ENCODE measurements at regions not wholly inside any gene's neighbourhood (a gene's known extent, or its start where the extent isn't known, plus 50 kb on each side); places are given as distances from the start of the nearest gene placed in this dataset.

DNA sequence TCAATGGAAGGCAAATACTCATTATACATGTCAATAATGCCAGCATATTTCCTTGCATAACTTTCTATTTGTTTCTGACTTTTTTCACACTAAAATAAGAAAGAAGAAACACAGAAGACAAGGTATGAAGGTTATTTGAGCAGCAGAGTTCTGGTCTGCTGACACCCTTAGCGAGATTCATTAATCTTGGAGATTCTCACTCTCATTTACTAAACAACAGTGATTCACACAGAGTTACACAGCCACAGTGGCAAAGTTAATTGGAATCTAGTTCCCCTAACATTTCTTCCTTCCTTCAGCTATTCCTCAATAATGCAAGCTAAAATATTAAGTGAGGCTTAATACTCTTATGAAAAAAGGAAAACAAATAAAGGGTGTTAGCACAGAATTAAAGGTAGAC is 1044.0 kb downstream of the IGSF11 start:
- ATAC-seq (no peak), DNase-seq (no peak)
- CTCF ChIA-PET, result no interaction called here
- Mint-ChIP-seq H3K27me3 (no peaks in the 10 kb centered on the region), H3K36me3 (no peaks in the 10 kb centered on the region), H3K9me3 (peaks cover 0 to 5% (median 0%) of the 10 kb centered on the region in 11 donors), H3K4me1 (no peaks in the 10 kb centered on the region), H3K27ac (no peak overlapping the region), H3K4me3 (no peak overlapping the region)
- POLR2A ChIA-PET, result no interaction called here
- intact Hi-C loops (cut with micrococcal nuclease), result no loop called here
- no peaks in the 10 kb centered on the region for H3K36me3 ChIP-seq (ENCODE audit: control insufficient read depth in 2 of 3, insufficient read depth in 3 of 3, low read length in 3 of 3)
- H3K27ac ChIP-seq (ENCODE audit: low read depth, low read length), result no peak overlapping the region
- H3K27me3 ChIP-seq (ENCODE audit: control insufficient read depth in 2 of 2, insufficient read depth in 2 of 2, low read length in 2 of 2), result no peaks in the 10 kb centered on the region
- no peaks in the 10 kb centered on the region for H3K4me1 ChIP-seq (ENCODE audit: control insufficient read depth in 2 of 2, insufficient read depth in 2 of 2, low read length in 2 of 2)
- H3K9me3 ChIP-seq (ENCODE audit: control insufficient read depth in 2 of 3, low read length in 3 of 3), result no peaks in the 10 kb centered on the region
- H3K4me3 ChIP-seq (ENCODE audit: low read length), result no peak overlapping the region

DNA sequence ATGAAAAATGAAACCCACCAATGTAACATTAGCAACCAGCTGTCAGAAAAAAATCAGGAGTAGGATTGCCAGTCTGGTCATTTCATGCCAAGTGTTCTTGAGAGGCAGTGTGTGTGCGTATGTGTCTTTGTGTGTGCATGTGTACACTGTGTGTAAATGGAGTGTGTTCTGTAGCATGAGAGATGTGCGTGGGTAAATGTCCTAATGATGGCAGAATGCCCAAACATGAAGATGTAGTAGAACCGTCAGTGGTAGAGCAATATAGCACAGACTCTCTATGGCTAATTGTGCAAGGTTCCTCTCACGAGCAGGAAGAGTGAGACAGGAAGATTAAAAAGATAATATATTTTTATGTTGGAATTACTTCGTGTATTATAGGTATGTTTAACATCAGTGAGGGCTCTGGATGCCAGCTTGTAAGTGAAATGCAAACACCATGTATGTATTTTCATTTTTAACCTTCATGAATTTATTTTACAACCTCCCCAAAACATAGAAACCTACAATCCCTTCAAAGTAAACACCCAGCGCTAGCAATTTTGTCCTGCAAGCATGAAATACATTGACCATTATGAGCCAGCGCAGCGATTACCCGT is 1038.7 kb downstream of the IGSF11 start:
- ATAC-seq, result no peak
- Mint-ChIP-seq H3K27ac (no peak overlapping the region), H3K9me3 (peaks cover 0 to 7% (median 0%) of the 10 kb centered on the region in 11 donors), H3K4me3 (no peak overlapping the region), H3K36me3 (no peaks in the 10 kb centered on the region), H3K27me3 (peaks cover 0 to 13% (median 0%) of the 10 kb centered on the region in 5 donors), H3K4me1 (peaks cover 0 to 5% (median 0%) of the 10 kb centered on the region in 7 donors)
- no peak for DNase-seq
- ChIA-PET POLR2A (no interaction called here), CTCF (no interaction called here)
- Histone ChIP-seq H3K27me3 (ENCODE audit: control insufficient read depth in 2 of 2, insufficient read depth in 2 of 2, low read length in 2 of 2) (no peaks in the 10 kb centered on the region), H3K4me1 (ENCODE audit: control insufficient read depth in 2 of 2, insufficient read depth in 2 of 2, low read length in 2 of 2) (no peaks in the 10 kb centered on the region), H3K27ac (ENCODE audit: low read depth, low read length) (no peak overlapping the region), H3K36me3 (ENCODE audit: control insufficient read depth in 2 of 3, insufficient read depth in 3 of 3, low read length in 3 of 3) (no peaks in the 10 kb centered on the region), H3K4me3 (ENCODE audit: low read length) (no peak overlapping the region), H3K9me3 (ENCODE audit: control insufficient read depth in 2 of 3, low read length in 3 of 3) (no peaks in the 10 kb centered on the region)
- intact Hi-C loops (cut with micrococcal nuclease), result loop anchor here in 1 of 2 donors (2.0 kb wide), 1 partner anchor 975 kb away; no protein-coding TSS in a partner anchor

DNA sequence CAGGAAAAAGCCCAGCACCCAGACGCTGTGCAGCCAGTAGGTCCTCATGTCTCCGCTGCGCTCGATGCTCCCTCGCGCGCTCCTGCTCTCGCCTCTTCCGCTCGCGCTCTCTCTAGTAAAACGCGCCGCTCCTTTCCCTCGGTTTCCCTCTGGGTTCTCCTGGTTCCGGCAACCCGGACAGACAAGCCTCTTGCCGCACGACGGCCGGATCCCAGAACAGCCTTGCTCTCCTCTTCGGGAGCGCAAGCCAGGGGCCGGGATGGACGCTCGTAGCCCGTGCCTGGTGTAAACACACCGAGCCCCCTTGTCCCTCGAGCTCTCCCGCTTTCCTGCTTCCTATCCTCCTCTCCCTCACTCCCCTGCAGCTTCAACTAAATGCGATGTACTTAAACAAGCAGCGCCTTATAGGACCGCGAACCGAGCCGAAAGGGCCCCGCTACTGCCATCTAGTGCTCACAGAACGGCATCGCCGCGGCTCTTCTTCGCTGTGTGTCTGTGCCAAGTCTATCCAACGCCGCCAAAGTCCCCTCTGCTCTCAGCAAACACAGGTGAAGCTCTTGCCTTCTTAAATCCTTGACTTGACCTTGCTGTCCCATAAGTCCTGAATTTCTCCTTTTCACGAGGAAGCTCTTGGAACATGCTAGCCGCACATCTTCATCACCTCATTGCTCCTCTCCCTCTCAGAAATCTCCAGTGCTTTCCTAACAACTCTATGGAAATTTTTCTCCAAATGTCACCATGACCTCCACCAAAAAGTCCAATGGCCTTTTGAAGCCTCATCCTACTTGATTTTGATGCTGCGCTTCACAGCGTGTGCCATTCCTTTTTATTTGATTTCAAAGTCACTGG is 1037.2 kb downstream of the IGSF11 start:
- no peaks in the 10 kb centered on the region for H3K36me3 Mint-ChIP-seq
- Histone ChIP-seq H3K4me1 (ENCODE audit: control insufficient read depth in 2 of 2, insufficient read depth in 2 of 2, low read length in 2 of 2) (no peaks in the 10 kb centered on the region), H3K4me3 (ENCODE audit: low read length) (no peak overlapping the region), H3K27ac (ENCODE audit: low read depth, low read length) (no peak overlapping the region), H3K9me3 (ENCODE audit: control insufficient read depth in 2 of 3, low read length in 3 of 3) (no peaks in the 10 kb centered on the region), H3K27me3 (ENCODE audit: control insufficient read depth in 2 of 2, insufficient read depth in 2 of 2, low read length in 2 of 2) (no peaks in the 10 kb centered on the region), H3K36me3 (ENCODE audit: control insufficient read depth in 2 of 3, insufficient read depth in 3 of 3, low read length in 3 of 3) (no peaks in the 10 kb centered on the region)
- ATAC-seq (peak; percentile 71), DNase-seq (peak in 4 of 9 donors; percentile 1 to 52 (median 8))
- peaks cover 0 to 5% (median 0%) of the 10 kb centered on the region in 7 donors for H3K4me1 Mint-ChIP-seq
- ChIA-PET CTCF (no interaction called here), POLR2A (no interaction called here)
- H3K27ac Mint-ChIP-seq, result no peak overlapping the region
- peaks cover 0 to 13% (median 0%) of the 10 kb centered on the region in 5 donors for H3K27me3 Mint-ChIP-seq
- no peak overlapping the region for H3K4me3 Mint-ChIP-seq
- peaks cover 0 to 7% (median 0%) of the 10 kb centered on the region in 11 donors for H3K9me3 Mint-ChIP-seq
- intact Hi-C loops (cut with micrococcal nuclease), result loop anchor here in 1 of 2 donors (2.0 kb wide), 1 partner anchor 977 kb away; no protein-coding TSS in a partner anchor

DNA sequence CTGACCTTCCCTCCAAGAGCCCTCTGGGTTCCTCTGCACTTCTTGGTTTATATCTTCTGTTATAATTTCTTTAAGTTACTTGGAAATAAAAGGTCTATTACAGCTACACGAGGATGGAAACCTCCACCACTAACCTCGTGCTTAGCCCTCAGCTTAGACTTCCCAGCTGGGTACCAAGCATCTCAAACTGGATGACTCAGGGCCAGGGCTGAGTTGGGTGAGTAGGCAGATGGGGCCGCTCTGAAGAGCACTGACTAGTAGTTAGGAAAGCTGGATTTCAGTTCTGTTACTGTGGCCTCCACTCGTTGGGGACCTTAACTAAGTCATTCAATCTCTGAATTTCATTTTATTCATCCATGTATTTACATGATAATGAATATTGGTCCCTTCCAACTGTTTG is 1036.6 kb downstream of the IGSF11 start:
- POLR2A ChIA-PET, result no interaction called here
- peaks cover 0 to 7% (median 0%) of the 10 kb centered on the region in 11 donors for H3K9me3 Mint-ChIP-seq
- CTCF ChIA-PET, result no interaction called here
- Histone ChIP-seq H3K9me3 (ENCODE audit: control insufficient read depth in 2 of 3, low read length in 3 of 3) (no peaks in the 10 kb centered on the region), H3K36me3 (ENCODE audit: control insufficient read depth in 2 of 3, insufficient read depth in 3 of 3, low read length in 3 of 3) (no peaks in the 10 kb centered on the region), H3K27me3 (ENCODE audit: control insufficient read depth in 2 of 2, insufficient read depth in 2 of 2, low read length in 2 of 2) (no peaks in the 10 kb centered on the region), H3K4me3 (ENCODE audit: low read length) (no peak overlapping the region), H3K27ac (ENCODE audit: low read depth, low read length) (no peak overlapping the region), H3K4me1 (ENCODE audit: control insufficient read depth in 2 of 2, insufficient read depth in 2 of 2, low read length in 2 of 2) (no peaks in the 10 kb centered on the region)
- peaks cover 0 to 13% (median 0%) of the 10 kb centered on the region in 5 donors for H3K27me3 Mint-ChIP-seq
- no peaks in the 10 kb centered on the region for H3K36me3 Mint-ChIP-seq
- H3K27ac Mint-ChIP-seq, result no peak overlapping the region
- H3K4me3 Mint-ChIP-seq, result peak overlapping the region in 1 of 10 donors; percentile 1
- DNase-seq, result no peak
- ATAC-seq, result no peak
- H3K4me1 Mint-ChIP-seq, result peaks cover 0 to 5% (median 0%) of the 10 kb centered on the region in 7 donors
- intact Hi-C loops (cut with micrococcal nuclease), result no loop called here

DNA sequence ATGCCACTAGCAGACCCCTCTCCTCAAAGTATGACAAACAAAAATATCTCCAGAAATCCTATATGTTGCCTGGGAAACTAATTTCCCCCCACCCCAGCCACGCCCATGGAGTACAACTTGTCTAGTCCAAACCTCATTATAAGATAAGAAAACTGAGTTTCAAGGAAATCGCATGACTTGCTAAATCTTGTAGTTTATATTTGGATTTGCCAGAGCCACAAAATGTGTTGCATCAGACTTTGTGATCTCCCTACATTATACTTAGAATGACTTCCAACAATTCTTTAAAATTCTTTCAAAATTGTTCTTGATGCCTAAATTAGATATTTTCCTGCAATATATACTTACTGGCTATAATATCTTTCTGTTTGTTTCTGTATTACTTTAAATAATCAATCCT is 1034.4 kb downstream of the IGSF11 start:
- peaks cover 0 to 5% (median 0%) of the 10 kb centered on the region in 7 donors for H3K4me1 Mint-ChIP-seq
- CTCF ChIA-PET, result no interaction called here
- H3K27ac Mint-ChIP-seq, result no peak overlapping the region
- intact Hi-C loops (cut with micrococcal nuclease), result no loop called here
- H3K27me3 Mint-ChIP-seq, result peaks cover 0 to 13% (median 0%) of the 10 kb centered on the region in 5 donors
- Histone ChIP-seq H3K27ac (ENCODE audit: low read depth, low read length) (no peak overlapping the region), H3K4me3 (ENCODE audit: low read length) (no peak overlapping the region), H3K27me3 (ENCODE audit: control insufficient read depth in 2 of 2, insufficient read depth in 2 of 2, low read length in 2 of 2) (no peaks in the 10 kb centered on the region), H3K9me3 (ENCODE audit: control insufficient read depth in 2 of 3, low read length in 3 of 3) (no peaks in the 10 kb centered on the region), H3K4me1 (ENCODE audit: control insufficient read depth in 2 of 2, insufficient read depth in 2 of 2, low read length in 2 of 2) (no peaks in the 10 kb centered on the region), H3K36me3 (ENCODE audit: control insufficient read depth in 2 of 3, insufficient read depth in 3 of 3, low read length in 3 of 3) (no peaks in the 10 kb centered on the region)
- H3K9me3 Mint-ChIP-seq, result peaks cover 0 to 15% (median 0%) of the 10 kb centered on the region in 11 donors
- POLR2A ChIA-PET, result no interaction called here
- no peaks in the 10 kb centered on the region for H3K36me3 Mint-ChIP-seq
- DNase-seq, result no peak
- no peak for ATAC-seq
- H3K4me3 Mint-ChIP-seq, result no peak overlapping the region

DNA sequence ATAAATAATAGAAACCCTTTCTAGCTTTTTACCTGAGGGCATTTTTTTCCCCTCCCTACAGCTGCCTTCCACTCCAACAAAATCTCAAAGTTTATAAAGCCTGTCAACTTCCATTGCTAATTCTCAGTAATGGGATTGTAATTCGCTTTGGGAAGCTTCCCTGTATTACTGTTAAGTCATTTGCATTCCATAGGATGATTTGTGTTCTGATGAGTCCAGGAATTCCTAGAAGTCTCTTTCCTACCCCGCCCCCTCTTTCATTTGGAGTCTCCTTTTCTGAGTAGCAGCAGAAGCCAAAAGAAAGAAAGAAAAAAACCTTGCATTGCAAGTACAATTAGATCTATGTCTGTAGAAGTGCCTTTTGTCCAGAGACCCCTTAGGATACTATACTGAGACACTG is 1033.3 kb downstream of the IGSF11 start:
- ATAC-seq, result no peak
- no peaks in the 10 kb centered on the region for H3K9me3 ChIP-seq (ENCODE audit: control insufficient read depth in 2 of 3, low read length in 3 of 3)
- peaks cover 0 to 15% (median under 1%) of the 10 kb centered on the region in 11 donors for H3K9me3 Mint-ChIP-seq
- H3K4me1 ChIP-seq (ENCODE audit: control insufficient read depth in 2 of 2, insufficient read depth in 2 of 2, low read length in 2 of 2), result no peaks in the 10 kb centered on the region
- H3K27me3 Mint-ChIP-seq, result peaks cover 0 to 13% (median 0%) of the 10 kb centered on the region in 5 donors
- CTCF ChIA-PET, result no interaction called here
- H3K36me3 Mint-ChIP-seq, result no peaks in the 10 kb centered on the region
- POLR2A ChIA-PET, result no interaction called here
- H3K4me3 Mint-ChIP-seq, result no peak overlapping the region
- H3K36me3 ChIP-seq (ENCODE audit: control insufficient read depth in 2 of 3, insufficient read depth in 3 of 3, low read length in 3 of 3), result no peaks in the 10 kb centered on the region
- no peak overlapping the region for H3K4me3 ChIP-seq (ENCODE audit: low read length)
- H3K4me1 Mint-ChIP-seq, result peaks cover 0 to 5% (median 0%) of the 10 kb centered on the region in 7 donors
- no peaks in the 10 kb centered on the region for H3K27me3 ChIP-seq (ENCODE audit: control insufficient read depth in 2 of 2, insufficient read depth in 2 of 2, low read length in 2 of 2)
- H3K27ac Mint-ChIP-seq, result no peak overlapping the region
- H3K27ac ChIP-seq (ENCODE audit: low read depth, low read length), result no peak overlapping the region
- no peak for DNase-seq
- intact Hi-C loops (cut with micrococcal nuclease), result no loop called here

Measured in naive thymus-derived CD4-positive, alpha-beta T cell (primary cell).